GM12875 (cell line): ENCODE measurements at regions not wholly inside any gene's neighbourhood (a gene's known extent, or its start where the extent isn't known, plus 50 kb on each side); places are given as distances from the start of the nearest gene placed in this dataset.
"Not testable (repeated sequence)": the region's sequence is repeated elsewhere in the genome, so short reads cannot be mapped to it uniquely, and the experiment has no call there.

Source experiments
- H3K4me3 ChIP-seq: one replicate; pipeline ENCODE4 v1.5.1; 2011; ENCODE audit warnings: low read depth, low read length, control low read depth
- CTCF ChIP-seq: IDR thresholded peaks from 2 replicates; pipeline ENCODE4 v1.5.1; 2011; ENCODE audit warnings: low read depth, mild to moderate bottlenecking, control low read depth, inconsistent platforms, low read length, moderate library complexity, borderline replicate concordance; ENCODE audit not compliant: insufficient read depth

DNA sequence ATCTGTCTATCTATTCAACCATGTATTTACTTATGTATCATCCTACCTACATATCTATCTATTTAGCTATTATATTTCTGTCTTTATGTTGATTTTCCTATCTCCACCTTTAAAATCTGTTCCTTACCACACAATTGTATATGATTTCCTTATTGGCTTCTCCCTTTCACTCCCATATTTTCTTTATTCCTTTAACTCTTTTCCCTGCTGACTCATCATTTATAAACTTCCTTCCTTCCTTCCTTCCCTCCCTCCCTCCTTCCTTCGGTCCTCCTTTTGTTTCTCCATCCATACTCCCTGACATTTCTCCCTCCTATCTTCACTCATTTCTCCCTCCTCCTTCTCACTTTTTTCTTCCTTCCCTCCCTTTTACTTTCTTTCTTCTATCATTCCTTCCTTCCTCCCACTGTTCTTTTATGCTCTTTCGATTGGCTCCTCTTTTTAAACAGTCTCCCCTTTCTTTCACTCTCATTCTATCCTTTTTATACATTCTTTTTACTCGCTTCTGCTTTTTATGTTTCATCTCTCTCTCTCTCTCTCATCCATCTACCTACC lies 100.3 kb downstream of the RBMX2 start:
- H3K4me3 ChIP-seq: no peak overlapping the region
- no peak for TF ChIP-seq CTCF

GRCh38 chrX:130504019-130504418 lies 102.2 kb downstream of the RBMX2 start:
- no peak for TF ChIP-seq CTCF
- no peak overlapping the region for H3K4me3 ChIP-seq

DNA sequence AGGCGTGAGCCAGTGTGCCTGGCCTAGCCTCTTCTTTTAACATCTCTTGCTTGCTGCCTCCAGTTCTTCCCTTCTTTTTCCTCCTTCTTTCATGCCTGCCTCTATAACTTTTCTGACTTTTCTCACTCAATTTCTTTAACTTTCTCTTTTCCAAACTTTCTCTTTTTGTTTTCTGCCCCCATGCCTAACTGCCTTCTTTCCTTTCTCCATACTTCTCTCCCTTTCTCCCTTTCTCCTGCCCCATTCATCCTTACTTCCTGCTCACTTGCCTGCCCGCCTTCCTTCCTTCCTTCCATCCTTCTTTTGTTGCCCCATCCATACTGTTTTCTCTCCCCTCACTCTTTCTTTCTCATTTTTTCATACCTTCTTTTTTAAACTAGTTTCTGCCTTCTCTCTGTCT lies 105.2 kb downstream of the RBMX2 start:
- no peak for TF ChIP-seq CTCF

GRCh38 chrX:130512534-130512933 lies 110.7 kb downstream of the RBMX2 start:
- H3K4me3 ChIP-seq: not testable (repeated sequence)

More for the DNA sequence above, 105.2 kb downstream of the RBMX2 start:
- H3K4me3 ChIP-seq: no peak overlapping the region

- TF ChIP-seq CTCF: no peak
- H3K4me3 ChIP-seq: no peak overlapping the region
Observed at GRCh38 chrX:130516123-130516522, 114.3 kb downstream of the RBMX2 start.

GRCh38 chrX:130523460-130524394 lies 121.9 kb downstream of the RBMX2 start:
- no peak overlapping the region for H3K4me3 ChIP-seq
- no peak for TF ChIP-seq CTCF

DNA sequence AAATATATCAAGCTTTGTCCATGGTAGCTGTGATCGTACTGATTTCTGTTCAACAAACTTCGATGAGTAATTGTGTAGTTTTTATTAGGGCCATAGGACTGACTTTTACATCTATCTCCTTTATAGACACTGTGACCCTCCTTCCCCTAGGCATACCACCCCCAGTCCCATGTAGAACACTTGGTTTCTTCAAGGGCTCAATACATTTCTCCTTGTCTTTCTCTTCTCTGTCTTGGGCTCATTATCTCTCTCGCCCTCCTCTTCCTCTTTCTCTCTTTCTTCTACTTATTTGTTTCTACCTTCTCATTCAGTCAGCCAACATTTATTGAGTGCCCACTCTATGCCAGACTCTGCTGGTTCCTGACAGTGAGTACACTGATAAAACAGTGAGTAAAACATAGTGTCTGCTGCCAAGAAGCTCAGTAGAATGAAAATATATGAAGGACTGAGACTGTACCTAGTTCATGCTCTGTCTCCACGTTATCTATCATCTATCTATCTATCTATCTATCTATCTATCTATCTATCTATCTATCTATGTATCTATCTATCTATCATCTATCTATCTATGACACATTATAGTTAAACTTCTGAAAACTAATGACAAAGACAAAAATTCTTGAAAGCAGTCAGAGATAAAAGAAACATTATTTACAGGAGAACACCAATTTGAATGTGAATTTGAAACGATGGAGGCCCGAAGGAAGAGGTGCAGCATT lies 122.8 kb downstream of the RBMX2 start:
- no peak overlapping the region for H3K4me3 ChIP-seq
- no peak for TF ChIP-seq CTCF
